ENCODE measurements at regions not wholly inside any gene's neighbourhood (a gene's known extent, or its start where the extent isn't known, plus 50 kb on each side); places are given as distances from the start of the nearest gene placed in this dataset.
A peak's percentile ranks its signal among the peaks of the same experiment; 100 is the strongest.

- in situ Hi-C loops (cut with HindIII; ENCODE audit: low pct_unique_long_range_greater_than_20kb, low sequenced_read_pairs) = no loop called here
Observed at GRCh38 chr4:133668061-133668851, 519.2 kb downstream of the PCDH10 start.

GRCh38 chr4:133647206-133647605 lies 498.1 kb downstream of the PCDH10 start:
- in situ Hi-C loops (cut with HindIII; ENCODE audit: low pct_unique_long_range_greater_than_20kb, low sequenced_read_pairs) = no loop called here
- no peak for DNase-seq (ENCODE audit: low read depth)

More at GRCh38 chr4:133668061-133668851, 519.2 kb downstream of the PCDH10 start:
- no peak for DNase-seq (ENCODE audit: low read depth)

GRCh38 chr4:133641191-133641590 lies 492.1 kb downstream of the PCDH10 start:
- DNase-seq (ENCODE audit: low read depth) = no peak
- in situ Hi-C loops (cut with HindIII; ENCODE audit: low pct_unique_long_range_greater_than_20kb, low sequenced_read_pairs) = no loop called here

- in situ Hi-C loops (cut with HindIII; ENCODE audit: low pct_unique_long_range_greater_than_20kb, low sequenced_read_pairs) = no loop called here
- DNase-seq (ENCODE audit: low read depth) = no peak
Observed at GRCh38 chr4:133638751-133639150, 489.7 kb downstream of the PCDH10 start.

GRCh38 chr4:133637161-133637560 lies 488.1 kb downstream of the PCDH10 start:
- DNase-seq (ENCODE audit: low read depth) = no peak
- in situ Hi-C loops (cut with HindIII; ENCODE audit: low pct_unique_long_range_greater_than_20kb, low sequenced_read_pairs) = no loop called here

GRCh38 chr4:133624744-133625143 lies 475.6 kb downstream of the PCDH10 start:
- peak; percentile 1 for DNase-seq (ENCODE audit: low read depth)
- in situ Hi-C loops (cut with HindIII; ENCODE audit: low pct_unique_long_range_greater_than_20kb, low sequenced_read_pairs) = no loop called here

GRCh38 chr4:133623847-133624246 lies 474.8 kb downstream of the PCDH10 start:
- in situ Hi-C loops (cut with HindIII; ENCODE audit: low pct_unique_long_range_greater_than_20kb, low sequenced_read_pairs) = no loop called here

GRCh38 chr4:133621628-133622027 lies 472.5 kb downstream of the PCDH10 start:
- in situ Hi-C loops (cut with HindIII; ENCODE audit: low pct_unique_long_range_greater_than_20kb, low sequenced_read_pairs) = no loop called here
- no peak for DNase-seq (ENCODE audit: low read depth)

More at GRCh38 chr4:133623847-133624246, 474.8 kb downstream of the PCDH10 start:
- no peak for DNase-seq (ENCODE audit: low read depth)

GRCh38 chr4:133620555-133620954 lies 471.5 kb downstream of the PCDH10 start:
- DNase-seq (ENCODE audit: low read depth) = no peak
- in situ Hi-C loops (cut with HindIII; ENCODE audit: low pct_unique_long_range_greater_than_20kb, low sequenced_read_pairs) = no loop called here

- in situ Hi-C loops (cut with HindIII; ENCODE audit: low pct_unique_long_range_greater_than_20kb, low sequenced_read_pairs) = no loop called here
- no peak for DNase-seq (ENCODE audit: low read depth)
Observed at GRCh38 chr4:133618963-133619362, 469.9 kb downstream of the PCDH10 start.

- in situ Hi-C loops (cut with HindIII; ENCODE audit: low pct_unique_long_range_greater_than_20kb, low sequenced_read_pairs) = no loop called here
- DNase-seq (ENCODE audit: low read depth) = no peak
Observed at GRCh38 chr4:133600008-133600407, 450.9 kb downstream of the PCDH10 start.

- in situ Hi-C loops (cut with HindIII; ENCODE audit: low pct_unique_long_range_greater_than_20kb, low sequenced_read_pairs) = no loop called here
- DNase-seq (ENCODE audit: low read depth) = no peak
Observed at GRCh38 chr4:133598779-133599178, 449.7 kb downstream of the PCDH10 start.

GRCh38 chr4:133597251-133597650 lies 448.2 kb downstream of the PCDH10 start:
- in situ Hi-C loops (cut with HindIII; ENCODE audit: low pct_unique_long_range_greater_than_20kb, low sequenced_read_pairs) = no loop called here
- DNase-seq (ENCODE audit: low read depth) = no peak

- in situ Hi-C loops (cut with HindIII; ENCODE audit: low pct_unique_long_range_greater_than_20kb, low sequenced_read_pairs) = no loop called here
- no peak for DNase-seq (ENCODE audit: low read depth)
Observed at GRCh38 chr4:133596459-133596858, 447.4 kb downstream of the PCDH10 start.

- no peak for DNase-seq (ENCODE audit: low read depth)
- in situ Hi-C loops (cut with HindIII; ENCODE audit: low pct_unique_long_range_greater_than_20kb, low sequenced_read_pairs) = no loop called here
Observed at GRCh38 chr4:133594390-133595207, 445.5 kb downstream of the PCDH10 start.

GRCh38 chr4:133593764-133594163 lies 444.7 kb downstream of the PCDH10 start:
- no peak for DNase-seq (ENCODE audit: low read depth)
- in situ Hi-C loops (cut with HindIII; ENCODE audit: low pct_unique_long_range_greater_than_20kb, low sequenced_read_pairs) = no loop called here

- in situ Hi-C loops (cut with HindIII; ENCODE audit: low pct_unique_long_range_greater_than_20kb, low sequenced_read_pairs) = no loop called here
Observed at GRCh38 chr4:133592591-133592990, 443.5 kb downstream of the PCDH10 start.

GRCh38 chr4:133592106-133592505 lies 443.0 kb downstream of the PCDH10 start:
- in situ Hi-C loops (cut with HindIII; ENCODE audit: low pct_unique_long_range_greater_than_20kb, low sequenced_read_pairs) = no loop called here
- DNase-seq (ENCODE audit: low read depth) = no peak

More at GRCh38 chr4:133592591-133592990, 443.5 kb downstream of the PCDH10 start:
- no peak for DNase-seq (ENCODE audit: low read depth)

GRCh38 chr4:133588306-133588705 lies 439.2 kb downstream of the PCDH10 start:
- in situ Hi-C loops (cut with HindIII; ENCODE audit: low pct_unique_long_range_greater_than_20kb, low sequenced_read_pairs) = no loop called here
- no peak for DNase-seq (ENCODE audit: low read depth)

All from Caki2 (cell line).